ENCODE measurements at regions not wholly inside any gene's neighbourhood (a gene's known extent, or its start where the extent isn't known, plus 50 kb on each side); places are given as distances from the start of the nearest gene placed in this dataset.
"Not testable (repeated sequence)": the region's sequence is repeated elsewhere in the genome, so short reads cannot be mapped to it uniquely, and the experiment has no call there.

DNA sequence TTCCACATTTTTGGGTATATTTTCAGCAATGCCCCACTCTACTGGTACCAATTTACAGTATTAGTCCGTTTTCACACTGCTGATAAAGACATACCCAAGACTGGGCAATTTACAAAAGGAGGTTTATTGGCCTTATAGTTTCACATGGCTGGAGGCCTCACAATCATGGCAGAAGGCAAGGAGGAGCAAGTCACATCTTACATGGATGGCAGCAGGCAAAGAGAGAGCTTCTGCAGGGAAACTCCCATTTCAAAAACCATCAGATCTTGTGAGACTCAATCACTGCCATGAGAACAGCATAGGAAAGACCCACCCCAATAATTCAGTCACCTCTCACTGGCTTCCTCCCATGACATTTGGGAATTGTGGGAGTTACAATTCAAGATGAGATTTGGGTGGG lies 722.9 kb downstream of the NTRK3 start:
- not testable (repeated sequence) for DNase-seq (ENCODE audit: low spot score)

DNA sequence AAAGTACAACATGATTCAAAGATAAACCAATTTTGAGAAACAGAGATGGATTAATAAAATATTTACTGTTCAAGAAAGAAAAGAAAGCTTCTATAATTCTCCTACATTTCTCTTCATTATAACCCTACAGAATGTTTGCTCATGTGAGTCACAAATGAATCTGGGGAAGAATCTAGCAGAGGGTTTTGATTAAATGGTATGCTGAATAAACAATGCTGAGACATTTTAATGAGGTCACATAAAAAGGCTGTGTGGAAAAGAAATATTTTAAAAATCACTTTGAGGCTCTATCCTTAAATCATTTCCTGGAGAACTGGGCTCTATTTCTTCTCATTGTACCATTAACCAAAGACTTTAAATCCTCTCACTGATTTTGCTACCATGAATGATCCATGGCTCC lies 727.7 kb downstream of the NTRK3 start:
- no peak for DNase-seq (ENCODE audit: low spot score)

GRCh38 chr15:87527875-87528274 lies 728.7 kb downstream of the NTRK3 start:
- no peak for DNase-seq (ENCODE audit: low spot score)

DNA sequence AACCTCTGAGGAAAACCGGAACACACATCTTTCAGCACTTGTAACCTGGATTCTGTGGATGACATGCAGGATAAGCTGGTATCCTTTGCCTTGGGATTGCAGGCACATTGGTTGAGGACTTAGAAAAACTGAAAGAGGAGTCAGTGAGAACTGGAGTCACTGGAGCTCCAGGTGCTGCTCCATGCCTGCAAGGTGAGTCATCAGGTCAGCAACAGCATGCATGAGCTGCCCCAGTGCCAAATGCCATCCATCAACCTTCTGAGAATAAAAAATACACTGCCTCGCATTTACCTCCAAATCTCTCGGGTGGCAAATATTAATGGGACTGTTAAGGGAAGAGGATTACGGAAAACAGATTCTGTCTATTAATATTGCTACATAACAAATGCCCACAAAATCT lies 729.1 kb downstream of the NTRK3 start:
- no peak for DNase-seq (ENCODE audit: low spot score)

DNA sequence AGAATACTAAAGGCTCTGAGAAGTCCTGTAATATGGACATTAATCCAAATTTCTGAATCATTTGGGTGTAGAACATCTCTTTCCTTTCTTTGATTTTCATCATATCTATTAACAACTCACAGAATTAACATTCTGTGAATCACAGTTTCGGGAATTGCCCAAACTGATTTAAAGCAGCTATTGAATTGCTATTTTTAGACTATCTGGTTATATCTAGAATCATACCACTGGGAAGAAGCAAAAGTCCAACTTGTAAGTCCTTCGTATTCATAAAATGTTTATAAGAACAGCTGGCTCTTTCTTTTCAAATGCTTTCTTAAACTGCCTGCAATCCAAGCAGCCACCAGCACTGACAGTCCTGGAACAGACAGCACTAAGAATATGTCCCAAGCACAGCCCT lies 733.0 kb downstream of the NTRK3 start:
- no peak for DNase-seq (ENCODE audit: low spot score)

DNA sequence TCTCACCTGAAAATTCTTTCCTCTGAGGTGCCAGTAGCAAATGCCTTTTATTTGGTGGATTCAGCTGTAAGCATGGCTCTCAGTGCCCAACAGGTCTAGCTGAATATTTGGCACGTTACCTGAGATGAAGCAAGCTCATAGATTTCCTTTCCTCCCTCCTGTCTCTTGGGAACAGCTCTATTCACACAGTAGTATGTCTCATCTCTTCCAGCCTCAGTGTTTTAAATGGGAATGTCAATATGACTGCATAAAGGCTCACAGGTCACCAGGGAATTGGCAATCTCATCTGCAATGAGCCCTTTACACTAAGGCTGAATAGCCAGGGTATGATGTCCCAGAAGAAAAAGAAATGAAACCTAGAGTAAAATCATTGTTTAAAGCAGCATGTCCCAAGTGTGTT lies 733.5 kb downstream of the NTRK3 start:
- no peak for DNase-seq (ENCODE audit: low spot score)

- DNase-seq (ENCODE audit: low spot score) = no peak
Measured at GRCh38 chr15:87518957-87519356, 737.6 kb downstream of the NTRK3 start.

DNA sequence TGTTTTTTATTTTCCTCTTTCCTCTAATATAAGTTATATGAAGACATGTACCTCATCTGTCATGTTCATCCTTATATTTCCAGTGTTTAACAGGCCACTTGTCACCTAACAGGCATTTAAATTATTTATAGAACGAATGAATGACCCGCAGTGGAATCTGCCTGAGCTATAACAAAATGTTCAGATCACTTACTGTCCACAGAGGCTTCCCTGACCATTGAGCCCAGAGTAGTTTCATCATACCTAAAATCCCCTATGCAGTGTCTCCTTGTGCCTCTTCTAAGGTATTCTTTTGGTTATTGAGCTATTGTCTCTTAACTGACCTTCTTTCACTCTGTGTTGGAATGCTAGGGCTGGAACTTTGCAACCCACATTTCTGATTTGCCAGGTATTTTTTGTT lies 748.5 kb downstream of the NTRK3 start:
- no peak for DNase-seq (ENCODE audit: low spot score)

DNA sequence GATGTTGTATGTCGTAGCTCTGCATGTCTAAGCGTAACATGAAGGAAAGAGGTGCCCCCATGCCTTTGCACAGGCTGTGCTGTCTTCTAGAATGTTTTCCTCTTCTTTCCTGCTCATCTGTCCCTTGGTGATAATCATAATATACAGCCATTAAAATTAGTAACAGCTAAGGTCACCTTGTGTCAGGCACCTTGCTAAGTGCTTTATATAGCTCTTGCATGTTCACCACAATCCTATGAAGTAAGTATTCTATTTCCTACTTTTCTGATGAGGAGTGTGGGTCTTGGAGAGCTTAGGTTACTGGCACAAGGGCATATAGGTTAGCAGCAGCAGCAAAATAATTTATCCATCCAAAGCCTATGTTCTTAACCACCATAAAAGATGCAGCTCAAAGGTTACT lies 754.4 kb downstream of the NTRK3 start:
- DNase-seq (ENCODE audit: low spot score) = no peak

GRCh38 chr15:87500240-87500639 lies 756.3 kb downstream of the NTRK3 start:
- DNase-seq (ENCODE audit: low spot score) = no peak

GRCh38 chr15:87498560-87498959 lies 758.0 kb downstream of the NTRK3 start:
- DNase-seq (ENCODE audit: low spot score) = no peak

DNA sequence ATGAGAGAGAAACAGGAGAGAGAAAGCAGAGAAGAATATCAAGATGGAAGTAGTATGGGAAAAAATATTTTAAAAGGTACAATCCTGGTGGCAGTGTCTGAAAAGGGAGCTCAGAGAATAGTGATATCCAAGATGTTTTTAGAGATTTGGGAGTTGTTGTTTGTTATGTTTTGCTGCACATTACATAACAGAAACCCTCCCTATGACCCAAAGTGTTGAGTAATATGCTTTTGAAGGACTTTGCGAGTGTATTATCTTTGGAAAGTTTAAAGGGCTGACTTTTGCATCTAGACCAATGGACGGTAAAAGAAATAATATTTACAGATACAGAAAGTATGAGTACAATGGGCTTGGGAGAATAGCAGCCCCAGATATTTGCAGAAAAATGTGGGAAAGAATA lies 759.7 kb downstream of the NTRK3 start:
- DNase-seq (ENCODE audit: low spot score) = no peak

GRCh38 chr15:87496109-87496508 lies 760.4 kb downstream of the NTRK3 start:
- DNase-seq (ENCODE audit: low spot score) = no peak

- DNase-seq (ENCODE audit: low spot score) = no peak
Measured at GRCh38 chr15:87493803-87494202, 762.7 kb downstream of the NTRK3 start.

DNA sequence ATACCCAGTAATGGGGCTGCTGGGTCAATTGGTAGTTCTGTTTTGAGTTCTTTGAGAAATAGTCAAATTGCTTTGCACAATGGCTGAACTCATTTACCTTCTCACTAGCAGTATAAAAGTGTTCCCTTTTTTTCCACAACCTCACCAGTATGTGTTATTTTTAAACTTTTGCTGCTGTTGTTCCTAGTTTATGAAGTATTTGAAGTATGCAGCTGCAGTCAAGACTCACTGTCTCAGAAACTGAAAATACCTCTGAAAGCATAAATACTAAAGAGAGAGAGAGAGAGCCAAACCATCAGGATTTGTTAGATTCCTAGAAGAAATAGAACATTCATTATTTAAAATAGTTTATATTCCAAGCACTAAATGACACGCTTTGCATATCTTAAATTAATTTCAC lies 764.2 kb downstream of the NTRK3 start:
- no peak for DNase-seq (ENCODE audit: low spot score)

DNA sequence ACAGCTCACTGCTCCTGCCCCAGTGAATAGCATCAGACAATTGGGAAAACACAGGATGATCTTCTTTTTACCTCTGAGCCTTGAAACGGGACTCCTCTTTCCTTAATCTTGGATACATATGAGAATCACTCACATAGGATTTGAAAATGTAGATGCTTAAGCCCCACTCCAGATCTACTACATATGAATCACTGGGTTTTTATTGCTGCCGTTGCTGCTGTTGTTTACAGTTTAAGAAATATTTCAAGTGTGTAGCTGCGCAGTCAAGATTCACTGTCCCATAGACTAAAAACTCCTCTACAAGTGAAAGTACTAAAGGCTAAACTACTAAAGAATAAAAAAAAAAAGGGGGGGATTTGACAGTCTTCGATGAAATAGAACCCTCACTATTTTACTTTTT lies 765.9 kb downstream of the NTRK3 start:
- no peak for DNase-seq (ENCODE audit: low spot score)

DNA sequence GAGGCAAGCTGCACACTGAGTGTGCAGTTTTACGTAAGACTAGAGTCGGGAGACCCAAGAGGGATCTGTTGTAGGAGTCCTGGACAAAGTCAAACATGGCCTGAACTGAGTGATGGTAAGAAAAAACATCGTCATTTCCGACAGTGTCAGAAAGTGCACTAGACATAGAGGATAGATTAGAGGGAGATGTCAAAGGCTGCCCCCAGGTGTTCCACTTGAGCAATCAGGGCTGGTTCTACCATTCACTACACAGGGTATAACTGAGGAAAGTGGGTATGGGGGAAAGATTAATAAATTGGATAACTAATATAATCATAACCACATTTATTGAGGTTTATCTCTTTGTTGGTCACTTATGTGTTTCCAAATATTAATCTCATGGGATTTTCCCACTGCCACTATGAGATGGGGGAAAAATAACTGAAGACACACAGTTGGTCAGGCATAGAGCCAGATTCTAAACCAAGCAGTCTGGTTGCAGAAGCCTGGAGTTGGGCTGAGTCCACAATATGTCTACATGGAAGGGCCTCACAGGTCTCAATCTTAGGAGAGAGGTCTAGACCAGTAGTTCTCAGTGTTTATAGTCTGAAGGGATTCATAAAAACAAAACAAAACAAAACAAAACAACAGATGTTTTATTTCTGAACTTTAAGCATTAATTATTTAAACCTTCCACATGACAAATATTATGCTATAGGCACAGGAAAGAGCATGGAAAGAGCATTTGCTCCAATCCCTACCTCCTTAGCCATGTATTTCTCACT lies 766.5 kb downstream of the NTRK3 start:
- DNase-seq (ENCODE audit: low spot score) = no peak

- DNase-seq (ENCODE audit: low spot score) = no peak
Measured at GRCh38 chr15:87489456-87489855, 767.1 kb downstream of the NTRK3 start.

DNA sequence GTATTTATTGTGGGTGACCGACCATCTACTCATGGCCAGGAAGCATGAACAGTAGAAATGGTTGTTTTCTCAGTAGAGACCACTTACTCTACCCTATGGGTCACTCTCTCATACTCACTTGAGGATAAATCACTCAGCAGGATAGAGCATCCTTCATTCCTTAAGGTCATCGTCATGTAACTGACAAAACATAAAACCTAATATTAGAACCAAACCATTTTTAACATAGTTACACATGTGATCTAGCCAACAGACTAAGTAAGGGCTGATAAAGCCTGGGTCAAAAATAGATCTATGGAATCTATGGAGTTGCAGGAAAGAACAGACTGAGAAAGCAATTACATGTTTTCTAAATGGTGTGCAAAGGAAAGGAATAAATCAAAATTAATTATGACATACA lies 769.1 kb downstream of the NTRK3 start:
- no peak for DNase-seq (ENCODE audit: low spot score)

DNA sequence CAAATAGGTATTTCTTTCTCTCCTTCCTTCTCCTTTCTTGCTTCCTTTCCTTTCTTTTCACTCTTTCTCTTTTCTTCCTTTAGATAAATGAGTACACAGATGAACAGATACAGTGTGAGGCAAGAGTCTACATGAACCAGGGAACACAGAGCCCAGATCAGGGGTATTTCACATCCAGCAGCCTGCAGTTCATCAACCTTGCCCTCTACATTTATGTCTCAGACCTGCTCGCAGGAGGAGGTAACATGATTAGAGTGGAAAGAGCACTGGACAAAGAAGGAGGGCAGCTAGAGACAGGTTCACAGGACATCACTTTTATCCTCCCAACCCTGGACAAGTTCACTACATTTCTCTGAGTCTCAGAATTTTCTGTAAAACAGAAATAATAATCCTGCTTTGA lies 773.1 kb downstream of the NTRK3 start:
- no peak for DNase-seq (ENCODE audit: low spot score)

DNA sequence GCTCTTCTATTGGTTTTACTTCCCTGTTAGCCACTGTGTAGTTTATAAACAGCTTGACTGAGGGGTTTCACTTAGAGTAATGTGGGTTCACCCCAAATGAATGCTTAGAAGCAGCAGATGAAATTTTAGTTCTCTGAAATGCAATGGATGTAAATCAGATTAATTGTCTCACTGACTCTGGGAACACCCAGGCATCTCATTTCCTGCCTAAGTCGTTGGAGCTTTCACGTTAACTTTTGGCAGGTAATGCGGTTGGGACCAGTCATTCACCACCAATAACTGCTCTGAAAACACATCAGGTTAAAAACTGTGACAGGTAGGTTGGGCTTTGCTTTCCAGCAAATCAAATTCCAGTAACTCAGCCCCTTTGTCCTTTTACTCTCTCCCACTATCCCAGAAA lies 775.4 kb downstream of the NTRK3 start:
- no peak for DNase-seq (ENCODE audit: low spot score)

- DNase-seq (ENCODE audit: low spot score) = no peak
Measured at GRCh38 chr15:87478687-87479072, 777.9 kb downstream of the NTRK3 start.

GRCh38 chr15:87477737-87478686 lies 778.5 kb downstream of the NTRK3 start:
- DNase-seq (ENCODE audit: low spot score) = no peak

All from HuH-7 (cell line).